Left kidney (tissue), 1 donor: ENCODE measurements at regions not wholly inside any gene's neighbourhood (a gene's known extent, or its start where the extent isn't known, plus 50 kb on each side); places are given as distances from the start of the nearest gene placed in this dataset.
"Not testable (repeated sequence)": the region's sequence is repeated elsewhere in the genome, so short reads cannot be mapped to it uniquely, and the experiment has no call there.

Source experiments
- DNase-seq: peaks from one replicate; pipeline ENCODE4 v3.0.0-alpha.2; 2013

DNA sequence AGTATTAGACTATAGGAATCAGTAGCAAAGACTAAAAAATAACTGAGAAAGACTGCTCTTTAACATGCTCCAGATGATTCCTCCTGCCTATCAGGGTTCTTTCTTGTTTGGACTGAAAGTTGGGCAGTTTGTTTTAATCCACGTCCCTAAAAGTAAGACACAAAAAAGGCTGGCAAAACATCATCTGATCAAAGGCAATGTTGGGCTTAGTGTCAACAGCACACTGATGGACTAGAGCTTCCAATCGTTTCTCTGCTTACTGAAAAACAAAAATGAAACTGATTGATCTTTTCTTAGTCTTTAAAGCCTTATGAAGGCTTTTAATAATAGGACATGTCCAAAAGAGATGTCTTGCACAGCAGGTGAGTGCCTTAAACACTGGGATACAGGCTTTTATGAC is 1567.9 kb upstream of the PRR20A start:
- DNase-seq: no peak

DNA sequence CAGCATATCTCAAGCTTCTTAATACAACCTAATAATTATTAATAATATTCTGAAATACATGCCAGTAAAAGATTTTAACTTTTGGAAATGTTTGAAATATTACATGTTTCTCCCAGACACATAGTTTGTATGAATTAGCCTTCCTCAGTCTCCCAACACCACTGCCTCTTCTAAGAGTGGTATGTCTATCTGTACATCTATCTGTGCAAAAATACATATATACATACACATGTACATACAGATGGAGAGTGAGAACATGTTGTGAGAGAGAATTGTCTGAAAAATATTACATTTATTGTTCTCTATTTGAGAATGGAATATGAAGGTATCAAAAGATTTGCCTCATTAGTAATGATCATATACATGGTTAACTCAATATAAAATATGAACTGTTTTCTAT is 1567.2 kb upstream of the PRR20A start:
- no peak for DNase-seq

DNA sequence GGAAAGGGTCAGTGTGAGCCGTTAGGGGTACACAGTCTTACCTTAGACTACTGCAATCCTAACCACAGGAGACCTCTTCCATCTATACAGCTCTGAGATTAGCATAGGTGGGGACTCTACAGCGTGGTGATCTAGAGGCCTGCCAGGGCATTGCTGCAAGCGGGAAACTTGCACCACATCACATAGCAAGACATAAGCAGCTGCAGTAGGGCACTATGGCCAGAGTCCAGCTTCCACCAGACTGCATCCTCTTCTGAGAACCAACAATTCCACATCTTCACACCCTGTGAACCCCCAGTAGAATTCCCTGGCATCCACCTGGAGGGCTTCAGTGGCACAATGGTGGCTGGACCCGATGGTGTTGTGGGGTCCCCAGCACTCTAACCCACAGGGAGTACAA is 1564.3 kb upstream of the PRR20A start:
- no peak for DNase-seq

DNA sequence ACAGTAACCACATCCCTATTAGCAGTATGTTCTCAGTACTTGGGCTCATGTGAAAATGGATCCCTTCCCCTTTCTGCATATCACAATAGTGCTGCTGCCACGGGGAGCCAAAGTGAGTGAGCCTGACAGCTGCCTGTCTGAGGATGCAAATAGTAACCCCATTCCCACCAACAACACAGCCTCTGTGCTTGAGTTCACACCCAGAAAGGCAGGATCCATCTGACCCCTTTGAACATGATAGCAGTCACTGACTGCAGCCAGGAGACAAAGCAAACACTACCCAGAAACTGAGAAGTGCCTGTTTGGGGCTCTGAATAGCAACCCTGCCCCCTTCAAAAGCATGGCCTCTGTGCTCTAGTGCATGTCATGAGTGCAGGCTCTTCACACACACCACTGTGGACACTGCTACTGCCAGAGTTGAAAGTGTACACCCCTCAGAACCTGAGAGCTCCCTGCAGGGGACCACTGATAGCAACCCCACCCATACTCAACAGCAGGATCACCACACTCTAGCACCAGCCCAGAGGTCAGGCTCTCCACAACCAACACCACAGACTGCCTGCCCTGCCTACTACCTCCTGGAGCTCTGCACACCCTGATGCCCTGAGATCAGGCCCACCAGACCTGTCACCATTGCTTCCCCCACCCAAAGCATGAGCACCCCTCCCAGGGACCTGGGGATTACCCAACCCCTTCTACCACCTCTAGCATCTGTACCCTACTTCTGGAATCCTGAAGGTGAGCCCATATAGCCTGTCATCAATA is 1563.5 kb upstream of the PRR20A start:
- no peak for DNase-seq

DNA sequence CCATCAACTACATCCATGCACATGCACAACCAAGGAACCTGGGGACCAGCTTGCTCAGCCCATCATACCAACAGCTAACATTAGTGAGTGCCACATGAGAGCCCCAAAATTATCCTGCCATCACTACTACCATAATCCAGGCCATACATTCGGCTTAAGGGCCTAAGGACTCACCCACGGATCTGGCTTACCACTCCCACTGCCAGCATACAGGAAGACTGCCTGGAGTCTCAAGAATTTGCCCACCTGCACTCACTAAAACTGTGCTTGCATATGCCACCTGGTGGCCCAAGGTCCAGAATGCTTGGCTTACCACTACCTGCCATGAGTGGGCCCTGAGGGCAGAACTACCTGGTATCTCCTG is 1562.9 kb upstream of the PRR20A start:
- DNase-seq: no peak

DNA sequence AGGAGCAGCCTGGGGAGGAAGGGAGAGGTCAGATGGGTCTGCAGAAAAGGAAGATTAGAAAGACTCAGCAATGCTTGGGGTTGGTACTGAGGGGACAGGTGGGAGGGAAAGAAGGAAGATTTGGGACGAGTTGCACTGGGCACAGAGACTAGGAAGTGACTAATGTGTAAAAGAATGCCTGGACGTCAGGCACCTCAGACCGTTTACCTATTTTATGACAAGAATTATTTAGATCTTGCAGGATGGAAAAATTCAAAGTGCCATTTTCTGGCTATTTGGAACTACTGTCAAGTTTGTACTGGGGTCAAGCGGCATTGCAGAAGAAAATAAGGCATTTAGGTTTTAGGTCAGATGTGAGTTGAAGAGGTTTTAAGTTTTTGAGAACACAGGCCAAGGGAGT is 1558.4 kb upstream of the PRR20A start:
- DNase-seq: not testable (repeated sequence)

DNA sequence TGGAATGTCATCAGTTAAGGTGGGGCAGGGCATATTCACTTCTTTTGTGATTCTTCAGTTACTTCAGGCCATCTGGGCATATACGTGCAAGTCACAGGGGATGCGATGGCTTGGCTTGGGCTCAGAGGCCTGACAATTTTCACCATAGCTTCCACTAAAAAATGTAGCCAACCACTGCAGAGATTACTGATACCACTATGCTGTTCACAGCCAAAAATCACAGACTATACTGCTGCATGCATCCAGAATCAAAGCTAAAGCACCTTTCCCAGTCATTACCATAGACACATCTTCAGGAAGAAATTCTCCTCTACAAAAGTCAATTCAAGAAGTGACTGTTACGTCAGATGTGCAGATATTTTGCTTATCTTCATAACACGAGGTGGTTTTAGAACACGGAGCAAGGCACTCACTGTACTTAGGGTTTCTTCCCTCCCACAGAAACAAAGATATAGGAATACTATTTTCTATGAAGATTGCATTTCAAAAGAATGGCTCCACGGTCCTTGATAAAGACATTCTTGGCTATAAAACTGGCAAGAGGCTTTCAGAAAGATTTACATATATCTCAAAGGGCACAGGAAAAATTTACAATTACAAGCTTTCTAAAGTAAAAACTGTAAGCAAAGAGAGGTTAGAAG is 1556.6 kb upstream of the PRR20A start:
- no peak for DNase-seq

DNA sequence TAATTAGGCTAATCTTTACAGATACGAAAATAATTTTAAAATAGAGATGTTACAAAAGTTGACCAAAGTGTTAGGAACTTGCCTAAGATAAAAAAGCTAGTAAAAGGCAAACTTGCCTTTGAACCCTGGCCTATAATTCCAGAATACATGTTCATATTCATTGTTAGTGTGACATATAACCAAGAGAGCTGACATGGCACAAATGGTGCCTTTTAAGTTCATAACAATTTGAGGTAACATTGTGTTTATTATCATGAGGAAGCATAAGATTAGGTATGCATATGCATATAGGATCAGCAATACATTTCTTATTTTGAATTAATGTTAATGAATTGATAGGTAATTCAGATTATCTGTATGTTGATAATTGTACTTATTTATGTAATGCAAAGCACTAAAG is 1537.9 kb upstream of the PRR20A start:
- DNase-seq: no peak

DNA sequence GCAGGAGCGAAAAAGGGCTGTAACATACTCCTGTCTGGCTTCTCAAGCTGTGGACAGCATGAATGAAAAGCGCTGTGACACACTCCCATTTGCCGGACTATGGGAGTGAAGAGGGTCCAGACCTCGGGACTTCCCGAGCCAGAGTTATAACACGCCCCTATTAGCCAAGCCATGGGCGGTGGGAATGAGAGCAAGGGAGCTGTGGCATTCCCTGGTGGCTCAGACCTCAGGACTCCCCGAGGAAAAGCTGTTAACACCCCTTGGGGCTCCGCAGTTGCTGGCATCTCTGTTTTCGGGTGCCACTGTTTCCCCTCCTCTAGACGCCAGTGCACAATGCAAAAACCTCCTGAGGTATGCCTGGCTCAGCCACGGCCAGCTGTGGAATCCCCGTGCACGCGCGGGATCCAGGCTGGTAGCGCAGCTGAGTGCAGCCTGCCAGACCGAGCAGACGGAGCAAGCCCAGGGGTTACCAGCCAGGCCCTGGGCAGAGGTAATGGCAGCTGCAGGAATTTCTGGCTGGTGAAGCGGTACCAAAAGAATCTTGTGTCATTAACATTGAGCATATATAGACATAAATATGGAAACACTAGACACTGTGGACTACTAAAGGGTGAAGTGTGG is 1534.6 kb upstream of the PRR20A start:
- no peak for DNase-seq

DNA sequence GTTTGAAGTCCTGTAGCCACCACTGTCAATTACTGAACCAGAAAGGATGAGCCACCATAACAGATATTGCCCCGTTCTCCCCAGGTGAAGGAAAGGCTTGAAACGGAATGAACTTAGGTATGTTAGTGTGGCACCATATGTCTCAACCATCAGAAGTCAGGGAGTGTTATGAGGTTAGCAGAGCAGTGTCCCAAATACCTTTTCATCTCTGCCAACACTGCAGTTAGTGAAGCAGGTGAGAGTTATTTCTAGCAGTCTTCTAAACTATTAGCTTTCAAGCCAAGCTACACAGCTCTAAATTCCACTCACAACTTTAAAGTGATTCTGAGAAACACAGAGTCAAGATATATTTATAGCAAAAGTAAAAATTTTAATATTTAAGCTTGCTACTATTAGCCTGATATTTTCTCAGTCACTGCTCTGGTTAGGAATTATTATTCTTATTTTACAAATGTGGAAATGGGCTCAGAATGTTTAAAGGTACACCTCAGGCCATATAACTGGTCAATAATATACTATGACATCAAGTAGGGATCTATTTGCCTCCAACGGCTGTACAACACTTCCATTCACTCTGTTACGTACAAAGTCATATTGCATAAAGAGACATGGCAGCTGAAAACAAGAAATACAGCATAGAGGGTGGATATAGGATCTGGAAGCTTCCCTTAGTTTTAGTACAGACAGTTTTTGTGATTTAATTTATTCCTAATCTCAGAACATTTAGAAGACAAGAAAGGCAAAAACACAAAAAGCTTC is 1527.1 kb upstream of the PRR20A start:
- DNase-seq: no peak

DNA sequence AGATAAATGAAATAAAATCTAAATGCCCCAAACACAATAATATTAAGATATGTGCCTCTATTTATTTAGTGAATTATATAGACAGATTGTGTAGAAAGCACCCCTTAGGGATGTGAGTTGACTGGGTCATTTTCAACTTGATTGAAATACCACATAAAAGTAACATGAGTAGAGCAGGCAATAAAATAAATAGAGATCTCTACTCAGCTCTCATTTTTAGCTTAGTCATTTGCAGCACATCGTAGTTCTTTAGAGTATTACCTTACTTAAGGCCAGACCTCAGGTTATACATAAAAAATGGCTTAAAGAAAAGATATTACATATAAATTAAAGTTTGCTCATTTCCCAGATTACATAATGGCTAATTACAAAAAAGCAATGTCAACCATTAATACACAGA is 1525.6 kb upstream of the PRR20A start:
- DNase-seq: no peak

DNA sequence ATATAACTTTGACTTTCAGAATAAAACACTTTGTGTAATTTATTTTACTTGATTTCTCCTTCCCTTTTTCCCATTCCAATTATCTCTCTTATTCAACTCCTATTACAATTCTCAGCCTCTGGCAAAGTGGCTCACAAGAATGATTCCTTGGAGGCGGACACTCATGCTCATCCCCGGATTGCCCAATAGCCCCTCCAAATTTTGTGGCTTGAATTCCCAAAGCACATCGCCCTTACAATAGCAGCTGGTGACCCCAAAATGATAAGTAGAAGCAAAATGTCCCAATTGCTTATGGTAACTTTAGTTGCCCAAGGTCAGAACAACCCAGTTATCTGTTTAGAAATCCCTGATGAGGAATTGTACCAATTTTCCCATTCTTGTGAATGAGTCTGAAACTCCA is 1523.5 kb upstream of the PRR20A start:
- DNase-seq: no peak

DNA sequence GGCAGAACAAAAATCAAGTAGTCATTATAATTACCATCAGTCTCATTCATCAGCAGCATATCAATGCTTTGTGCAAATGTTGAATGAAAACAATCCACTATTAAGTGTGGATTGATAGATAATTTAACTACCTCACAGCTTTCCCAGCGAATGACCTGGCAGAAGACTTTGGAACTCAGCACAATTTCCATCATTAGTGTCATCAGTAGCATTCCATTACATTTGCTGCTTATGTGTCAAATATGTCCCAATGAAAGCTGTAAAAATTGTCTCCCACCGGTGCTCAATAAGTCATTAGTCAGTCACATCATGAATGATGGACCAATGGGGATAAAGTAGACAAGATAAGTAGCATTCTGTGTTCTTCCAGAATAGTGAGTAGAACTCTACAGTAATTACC is 1513.5 kb upstream of the PRR20A start:
- no peak for DNase-seq

DNA sequence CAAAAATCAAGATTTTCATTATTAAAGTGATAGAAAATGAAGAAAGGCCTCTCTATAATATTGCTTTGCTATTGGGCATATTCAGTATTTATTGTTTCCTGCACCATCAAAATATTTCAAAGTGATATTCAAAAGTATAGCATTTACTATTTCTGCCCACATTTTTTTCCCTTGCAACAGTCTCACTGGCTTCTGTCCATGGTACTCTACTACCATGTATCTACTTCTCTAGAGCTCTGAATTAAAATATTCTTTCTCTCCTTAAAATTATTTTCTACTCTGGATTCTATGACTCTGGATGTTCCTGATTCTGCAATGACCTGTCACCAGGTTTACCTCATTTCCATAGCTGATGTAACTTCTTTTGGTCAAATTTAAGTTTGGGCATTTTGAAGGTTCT is 1508.3 kb upstream of the PRR20A start:
- no peak for DNase-seq

DNA sequence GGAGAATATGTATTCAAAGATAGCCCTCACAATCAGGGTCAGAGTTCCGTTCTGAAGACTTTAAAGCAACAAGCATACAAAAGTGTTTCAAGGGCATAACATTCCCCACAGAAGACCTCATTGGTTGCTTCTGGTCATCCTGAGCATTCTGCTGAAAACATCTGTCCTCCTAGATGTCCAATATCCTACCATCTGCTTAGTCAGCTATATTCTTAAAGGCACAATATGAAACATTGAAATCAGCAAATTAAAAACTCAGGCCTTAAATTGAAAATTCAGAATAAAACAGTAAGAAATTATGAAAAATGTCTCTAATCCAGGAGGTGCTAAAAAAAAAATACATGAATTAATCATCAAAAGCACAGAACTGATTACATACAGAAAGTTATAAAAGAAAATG is 1491.2 kb upstream of the PRR20A start:
- no peak for DNase-seq

DNA sequence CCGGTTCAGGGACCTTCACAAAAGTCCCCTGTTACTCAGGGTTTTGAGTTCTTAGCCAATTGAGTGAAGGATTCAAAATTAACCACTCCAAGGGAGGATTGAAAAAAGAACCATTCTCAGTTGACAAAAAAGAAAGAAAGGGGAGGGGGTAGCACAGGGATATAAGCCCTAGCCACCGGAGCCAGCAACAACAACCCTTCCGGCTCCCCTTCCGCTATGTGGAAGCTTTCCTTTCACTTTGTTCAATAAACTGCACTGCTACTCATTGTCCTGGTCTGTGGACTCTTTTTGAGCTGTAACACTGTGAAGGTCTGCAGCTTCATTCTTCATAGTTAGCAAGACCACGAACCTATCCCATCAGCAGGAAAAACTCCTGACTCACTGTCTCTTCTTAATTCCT is 1488.1 kb upstream of the PRR20A start:
- no peak for DNase-seq

DNA sequence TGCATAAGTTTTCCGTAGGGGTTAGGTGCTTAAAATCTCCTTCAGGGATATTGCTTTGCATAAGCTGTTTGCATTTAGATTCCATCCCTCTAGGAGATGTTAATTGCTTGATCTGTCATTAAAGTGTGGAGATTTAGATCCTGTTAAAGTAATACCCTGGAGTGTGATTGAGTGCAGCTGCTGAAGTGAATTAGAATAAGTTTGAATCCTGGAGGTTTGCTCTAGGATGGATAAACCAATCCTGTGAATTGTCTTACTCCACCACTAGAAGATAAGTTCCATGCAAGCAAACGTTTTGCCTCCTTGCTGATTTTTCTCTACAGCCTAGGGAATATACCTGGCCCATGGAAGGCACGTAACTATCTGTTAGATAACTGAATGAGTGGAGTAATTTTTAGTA is 1487.2 kb upstream of the PRR20A start:
- no peak for DNase-seq

DNA sequence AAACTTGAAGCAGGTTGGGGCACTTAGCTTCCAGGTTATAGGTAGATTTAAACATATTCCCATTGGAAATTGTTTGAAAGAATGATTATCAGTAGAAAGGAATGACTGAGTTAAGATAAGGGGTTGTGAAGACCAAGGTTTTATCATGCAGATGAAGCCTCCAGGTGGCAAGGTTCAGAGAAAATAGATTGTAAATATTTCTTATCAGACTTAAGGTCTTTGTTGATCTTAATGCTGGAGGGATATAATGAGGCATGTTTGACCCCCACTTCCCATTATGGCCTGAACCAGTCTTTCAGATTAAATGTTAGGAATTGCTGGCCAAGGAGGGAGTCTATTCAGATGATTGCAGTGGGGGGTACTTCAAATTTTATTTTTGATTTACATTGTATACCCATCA is 1486.5 kb upstream of the PRR20A start:
- no peak for DNase-seq

DNA sequence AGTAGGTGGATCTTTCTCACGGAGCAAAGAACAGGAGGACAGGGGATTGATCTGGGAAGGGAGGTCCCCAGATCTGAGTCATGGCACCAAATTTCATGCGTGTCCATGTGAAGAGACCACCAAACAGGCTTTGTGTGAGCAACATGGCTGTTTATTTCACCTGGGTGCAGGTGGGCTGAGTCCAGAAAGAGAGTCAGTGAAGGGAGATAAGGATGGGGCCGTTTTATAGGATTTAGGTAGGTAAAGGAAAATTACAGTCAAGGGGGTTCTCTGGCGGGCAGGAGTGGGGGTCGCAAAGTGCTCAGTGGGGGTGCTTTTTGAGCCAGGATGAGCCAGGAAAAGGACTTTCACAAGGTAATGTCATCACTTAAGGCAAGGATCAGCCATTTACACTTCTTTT is 1480.5 kb upstream of the PRR20A start:
- DNase-seq: not testable (repeated sequence)

DNA sequence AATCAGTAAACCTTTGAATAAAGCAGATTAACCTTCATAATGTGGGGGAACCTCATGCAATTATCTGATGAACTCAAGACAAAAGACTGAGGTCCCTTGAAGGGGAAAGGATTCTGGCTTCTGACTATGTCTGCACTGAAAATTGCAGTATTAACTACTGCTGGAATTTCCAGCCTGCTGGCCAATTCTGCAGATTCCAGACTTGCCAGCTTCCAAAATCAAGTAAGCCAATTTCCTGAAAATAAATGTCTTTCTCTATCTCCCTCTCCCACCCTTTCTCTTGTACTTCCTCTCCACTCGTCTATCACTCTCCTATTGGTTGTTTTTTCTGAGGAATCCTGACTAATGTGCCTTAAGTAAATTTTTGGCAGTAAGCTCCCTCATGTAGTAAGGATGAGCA is 1479.9 kb upstream of the PRR20A start:
- no peak for DNase-seq

DNA sequence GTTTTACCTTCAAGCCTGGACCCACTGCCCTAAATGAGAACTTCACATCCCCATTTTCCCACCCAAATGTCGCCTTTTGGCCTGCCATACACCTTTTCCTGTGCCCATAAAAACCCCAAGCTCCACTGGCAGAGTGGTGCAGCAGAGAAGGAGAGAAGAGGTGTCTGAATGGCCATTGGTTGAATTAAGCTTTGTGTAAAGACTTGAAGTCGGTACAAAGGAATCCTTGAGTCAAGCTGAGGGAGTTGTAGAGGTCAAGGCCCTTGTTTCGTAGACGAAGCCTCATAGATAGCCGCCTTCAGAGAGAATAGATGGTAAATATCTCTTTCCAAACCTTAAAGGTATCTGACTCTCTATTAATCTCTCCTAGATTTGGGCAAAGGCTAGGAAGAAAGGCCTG is 1479.2 kb upstream of the PRR20A start:
- DNase-seq: no peak

DNA sequence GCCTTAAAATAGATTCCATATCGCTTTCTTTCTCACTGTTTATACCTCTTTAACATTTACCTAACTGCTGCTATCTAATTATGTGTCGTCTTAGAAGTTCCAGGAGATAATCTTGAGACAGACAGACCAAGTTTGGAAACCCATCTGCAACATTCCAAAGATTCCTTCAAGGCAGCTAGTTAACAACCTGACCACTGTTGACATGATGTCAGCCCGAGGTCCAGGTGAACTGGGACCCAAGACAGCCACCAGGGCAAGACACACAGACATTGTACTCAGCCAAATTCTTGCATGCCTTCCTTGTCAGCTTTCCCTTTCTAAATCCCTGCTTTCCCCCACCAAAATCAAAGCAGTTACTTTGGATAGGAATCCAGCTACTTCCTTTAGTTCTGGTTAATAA is 1476.5 kb upstream of the PRR20A start:
- no peak for DNase-seq

DNA sequence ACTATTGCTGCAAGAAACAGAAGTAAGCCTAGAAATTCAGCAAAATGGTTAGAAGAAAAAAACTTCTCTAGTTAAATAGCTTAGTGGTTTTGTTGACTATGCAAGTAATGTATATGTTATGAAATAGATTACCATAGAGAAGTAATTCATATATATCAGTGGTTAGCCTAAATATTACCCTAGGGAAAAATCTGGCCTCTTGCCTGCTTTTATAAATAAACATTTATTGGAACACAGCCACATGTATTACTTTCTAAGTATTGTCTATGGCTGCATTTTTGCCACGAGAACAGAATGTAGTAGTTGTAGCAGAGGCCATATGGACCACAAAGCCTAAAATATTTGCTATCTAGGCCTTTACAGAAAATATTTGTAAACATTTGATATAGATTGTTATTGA is 1471.7 kb upstream of the PRR20A start:
- no peak for DNase-seq
